K562 (cell line): ENCODE measurements at regions not wholly inside any gene's neighbourhood (a gene's known extent, or its start where the extent isn't known, plus 50 kb on each side); places are given as distances from the start of the nearest gene placed in this dataset.

Experiments used
- ARID1B ChIP-seq: fragments of 450-650 bp; IDR thresholded peaks from 2 replicates; pipeline ENCODE4 v1.6.1; 2016; ENCODE audit warnings: antibody characterized with exemption, mild to moderate bottlenecking, inconsistent platforms
- CCAR2 ChIP-seq: fragments of 200-400 bp; formaldehyde crosslinking; IDR thresholded peaks from 2 replicates; pipeline ENCODE4 v1.6.1; 2017; ENCODE audit warnings: mild to moderate bottlenecking, low read depth, low read length
- KLF16 ChIP-seq: IDR thresholded peaks from 2 replicates; pipeline ENCODE4 v1.6.1; 2016; ENCODE audit warnings: antibody characterized with exemption
- MAFG ChIP-seq: fragments of 450-650 bp; conservative IDR thresholded peaks from 2 replicates; pipeline ENCODE4 v1.6.1; 2016; ENCODE audit warnings: missing genetic modification characterization, missing compliant biosample characterization
- MYC ChIP-seq, 2 experiments: fragments of 250-450 bp in 1 of 2; sonication (Bioruptor Pico) in 1 of 2; IDR thresholded peaks; 2 replicates each; pipeline versions ENCODE4 v1.5.1 to v1.6.1; 2012 to 2021; ENCODE audit warnings: low read depth in 2 of 2, borderline replicate concordance in 1 of 2, improper control_type of control experiment in 1 of 2, low read length in 1 of 2, mild to moderate bottlenecking in 1 of 2, moderate library complexity in 1 of 2
- TAF9B ChIP-seq: fragments of 450-650 bp; IDR thresholded peaks from 2 replicates; pipeline ENCODE4 v1.6.1; 2018; ENCODE audit warnings: mild to moderate bottlenecking; ENCODE audit not compliant: partially characterized antibody
- ZBED1 ChIP-seq: IDR thresholded peaks from 2 replicates; pipeline ENCODE4 v1.6.1; 2014
- TF ChIP-seq, protein P1 (sequence below), 2 experiments: fragments of 450-650 bp; formaldehyde crosslinking in 1 of 2; IDR thresholded peaks; 2 replicates each; pipeline versions ENCODE4 v1.4.0 to v1.6.1; 2014 to 2020; ENCODE audit warnings: mild to moderate bottlenecking in 2 of 2, borderline replicate concordance in 1 of 2, low read depth in 1 of 2

DNA sequence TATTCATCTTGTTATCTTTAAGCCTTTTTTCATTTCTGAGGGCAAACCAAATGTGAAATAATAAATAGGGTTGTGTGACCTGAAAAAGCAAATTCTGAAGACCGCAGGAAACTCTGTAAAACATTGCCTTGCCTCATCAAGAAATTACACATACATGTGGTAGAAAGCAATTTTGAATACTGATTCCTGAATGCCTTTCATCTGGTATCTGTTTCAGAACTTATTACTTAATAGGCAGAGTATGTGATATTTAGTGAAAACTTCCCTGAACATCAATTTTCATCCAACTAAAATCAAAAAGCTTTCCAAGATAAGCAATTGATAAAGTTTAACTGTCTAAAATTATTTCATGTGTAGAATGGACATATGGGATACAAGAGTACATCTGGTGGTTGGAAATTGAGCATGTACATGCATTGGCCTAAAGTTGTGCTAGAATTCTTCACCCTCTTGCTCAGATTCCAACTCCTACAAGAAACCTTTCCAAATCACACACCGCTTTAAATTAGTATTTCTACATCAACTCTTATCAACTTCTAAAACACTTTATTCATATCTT, 606.0 kb upstream of the LCORL start:
- TF ChIP-seq MYC (IDR thresholded peaks at IDR 0.05; ENCODE audit: low read depth, low read length) (no peak), MYC (CRISPR knock-in tag; IDR thresholded peaks at IDR 0.05; ENCODE audit: borderline replicate concordance, low read depth) (no peak), ARID1B (no peak), ZBED1 (no peak), KLF16 (no peak), TAF9B (no peak), MAFG (tag) (no peak), CCAR2 (no peak)
- TF ChIP-seq, protein P1, sequence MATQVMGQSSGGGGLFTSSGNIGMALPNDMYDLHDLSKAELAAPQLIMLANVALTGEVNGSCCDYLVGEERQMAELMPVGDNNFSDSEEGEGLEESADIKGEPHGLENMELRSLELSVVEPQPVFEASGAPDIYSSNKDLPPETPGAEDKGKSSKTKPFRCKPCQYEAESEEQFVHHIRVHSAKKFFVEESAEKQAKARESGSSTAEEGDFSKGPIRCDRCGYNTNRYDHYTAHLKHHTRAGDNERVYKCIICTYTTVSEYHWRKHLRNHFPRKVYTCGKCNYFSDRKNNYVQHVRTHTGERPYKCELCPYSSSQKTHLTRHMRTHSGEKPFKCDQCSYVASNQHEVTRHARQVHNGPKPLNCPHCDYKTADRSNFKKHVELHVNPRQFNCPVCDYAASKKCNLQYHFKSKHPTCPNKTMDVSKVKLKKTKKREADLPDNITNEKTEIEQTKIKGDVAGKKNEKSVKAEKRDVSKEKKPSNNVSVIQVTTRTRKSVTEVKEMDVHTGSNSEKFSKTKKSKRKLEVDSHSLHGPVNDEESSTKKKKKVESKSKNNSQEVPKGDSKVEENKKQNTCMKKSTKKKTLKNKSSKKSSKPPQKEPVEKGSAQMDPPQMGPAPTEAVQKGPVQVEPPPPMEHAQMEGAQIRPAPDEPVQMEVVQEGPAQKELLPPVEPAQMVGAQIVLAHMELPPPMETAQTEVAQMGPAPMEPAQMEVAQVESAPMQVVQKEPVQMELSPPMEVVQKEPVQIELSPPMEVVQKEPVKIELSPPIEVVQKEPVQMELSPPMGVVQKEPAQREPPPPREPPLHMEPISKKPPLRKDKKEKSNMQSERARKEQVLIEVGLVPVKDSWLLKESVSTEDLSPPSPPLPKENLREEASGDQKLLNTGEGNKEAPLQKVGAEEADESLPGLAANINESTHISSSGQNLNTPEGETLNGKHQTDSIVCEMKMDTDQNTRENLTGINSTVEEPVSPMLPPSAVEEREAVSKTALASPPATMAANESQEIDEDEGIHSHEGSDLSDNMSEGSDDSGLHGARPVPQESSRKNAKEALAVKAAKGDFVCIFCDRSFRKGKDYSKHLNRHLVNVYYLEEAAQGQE (IDR thresholded peaks at IDR 0.05; ENCODE audit: borderline replicate concordance), result no peak
- TF ChIP-seq, protein P1 (CRISPR knock-in tag; IDR thresholded peaks at IDR 0.05; ENCODE audit: low read depth), result no peak
